ENCODE measurements at regions not wholly inside any gene's neighbourhood (a gene's known extent, or its start where the extent isn't known, plus 50 kb on each side); places are given as distances from the start of the nearest gene placed in this dataset.

- no peak for DNase-seq (ENCODE audit: low read depth in 3 of 3)
These were observed 546.0 kb upstream of the PSMD7 start for GRCh38 chr16:73750639-73751038.

GRCh38 chr16:73747328-73747727, 549.3 kb upstream of the PSMD7 start:
- DNase-seq (ENCODE audit: low read depth in 3 of 3) = no peak

GRCh38 chr16:73746554-73746953, 550.1 kb upstream of the PSMD7 start:
- DNase-seq (ENCODE audit: low read depth in 3 of 3) = no peak

- no peak for DNase-seq (ENCODE audit: low read depth in 3 of 3)
These were observed 552.7 kb upstream of the PSMD7 start for GRCh38 chr16:73743665-73744496.

- DNase-seq (ENCODE audit: low read depth in 3 of 3) = no peak
These were observed 557.4 kb upstream of the PSMD7 start for GRCh38 chr16:73739049-73739769.

- no peak for DNase-seq (ENCODE audit: low read depth in 3 of 3)
These were observed 558.3 kb upstream of the PSMD7 start for GRCh38 chr16:73738266-73738665.

- DNase-seq (ENCODE audit: low read depth in 3 of 3) = no peak
These were observed 559.0 kb upstream of the PSMD7 start for GRCh38 chr16:73737637-73738036.

GRCh38 chr16:73735954-73736353, 560.7 kb upstream of the PSMD7 start:
- no peak for DNase-seq (ENCODE audit: low read depth in 3 of 3)

GRCh38 chr16:73735018-73735417, 561.6 kb upstream of the PSMD7 start:
- peak in 1 of 3 experiments; percentile 1 for DNase-seq (ENCODE audit: low read depth in 3 of 3)

- DNase-seq (ENCODE audit: low read depth in 3 of 3) = no peak
These were observed 563.9 kb upstream of the PSMD7 start for GRCh38 chr16:73732681-73733080.

- no peak for DNase-seq (ENCODE audit: low read depth in 3 of 3)
These were observed 564.5 kb upstream of the PSMD7 start for GRCh38 chr16:73732143-73732542.

- DNase-seq (ENCODE audit: low read depth in 3 of 3) = no peak
These were observed 566.0 kb upstream of the PSMD7 start for GRCh38 chr16:73730481-73731090.

- DNase-seq (ENCODE audit: low read depth in 3 of 3) = no peak
These were observed 571.5 kb upstream of the PSMD7 start for GRCh38 chr16:73725156-73725555.

GRCh38 chr16:73724503-73724902, 572.1 kb upstream of the PSMD7 start:
- no peak for DNase-seq (ENCODE audit: low read depth in 3 of 3)

GRCh38 chr16:73717266-73717974, 579.2 kb upstream of the PSMD7 start:
- no peak for DNase-seq (ENCODE audit: low read depth in 3 of 3)

GRCh38 chr16:73714976-73715375, 581.6 kb upstream of the PSMD7 start:
- no peak for DNase-seq (ENCODE audit: low read depth in 3 of 3)

GRCh38 chr16:73713778-73714495, 582.7 kb upstream of the PSMD7 start:
- DNase-seq (ENCODE audit: low read depth in 3 of 3) = no peak

GRCh38 chr16:73713251-73713650, 583.4 kb upstream of the PSMD7 start:
- no peak for DNase-seq (ENCODE audit: low read depth in 3 of 3)

- DNase-seq (ENCODE audit: low read depth in 3 of 3) = no peak
These were observed 585.1 kb upstream of the PSMD7 start for GRCh38 chr16:73711406-73712080.

GRCh38 chr16:73710526-73710925, 586.1 kb upstream of the PSMD7 start:
- no peak for DNase-seq (ENCODE audit: low read depth in 3 of 3)

- DNase-seq (ENCODE audit: low read depth in 3 of 3) = no peak
These were observed 588.8 kb upstream of the PSMD7 start for GRCh38 chr16:73707863-73708262.
